Adrenal gland (tissue), 9 donors: ENCODE measurements at regions not wholly inside any gene's neighbourhood (a gene's known extent, or its start where the extent isn't known, plus 50 kb on each side); places are given as distances from the start of the nearest gene placed in this dataset.
"Not testable (repeated sequence)": the region's sequence is repeated elsewhere in the genome, so short reads cannot be mapped to it uniquely, and the experiment has no call there.

ENCODE experiments used
- DNase-seq, 7 donors: peaks; one replicate each; pipeline ENCODE4 v3.0.0-alpha.2; 2019 to 2020
- H3K27ac ChIP-seq, 5 donors: fragments of 200-600 bp; sonication (generic) in 4 of 5; 1 replicate in 3 of 5; 2 replicates in 2 of 5; pipeline versions ENCODE4 v1.5.1 to v1.8.0; 2016 to 2020; ENCODE audit warnings: mild to moderate bottlenecking in 1 of 5
- H3K27me3 ChIP-seq: fragments of 200-600 bp; 2 replicates; pipeline ENCODE4 v1.8.0; 2021
- H3K36me3 ChIP-seq, 2 donors: fragments of 200-600 bp; replicated peaks in 1 of 2; 1 replicate in 1 of 2; 2 replicates in 1 of 2; pipeline versions ENCODE4 v1.5.1 to v1.8.0; 2018 to 2022
- H3K4me1 ChIP-seq, 2 donors: fragments of 200-600 bp; replicated peaks in 1 of 2; 1 replicate in 1 of 2; 2 replicates in 1 of 2; pipeline versions ENCODE4 v1.5.1 to v1.8.0; 2018 to 2021
- H3K4me3 ChIP-seq, 4 donors: fragments of 200-600 bp; sonication (generic) in 3 of 4; one replicate each; pipeline ENCODE4 v1.5.1; 2016 to 2018
- H3K9me3 ChIP-seq, 3 donors: fragments of 200-600 bp; sonication (generic) in 1 of 3; replicated peaks in 1 of 3; 1 replicate in 2 of 3; 2 replicates in 1 of 3; pipeline versions ENCODE4 v1.5.1 to v1.8.0; 2016 to 2021
- CTCF ChIP-seq, 6 experiments: fragments of 450-650 bp in 4 of 6; fragments of 200-600 bp in 2 of 6; sonication (generic) in 1 of 6; IDR thresholded peaks; 1 replicate in 5 of 6; 2 replicates in 1 of 6; pipeline versions ENCODE4 v1.5.1 to v1.8.0; 2016 to 2021; ENCODE audit warnings: antibody characterized with exemption in 6 of 6, mild to moderate bottlenecking in 2 of 6, moderate library complexity in 1 of 6
- POLR2A ChIP-seq, 2 donors: fragments of 450-650 bp; IDR thresholded peaks; one replicate each; pipeline ENCODE4 v1.6.1; 2017; ENCODE audit warnings: antibody characterized with exemption in 2 of 2, mild to moderate bottlenecking in 2 of 2, moderate library complexity in 1 of 2
- WGBS, 4 donors: extraction: QIAGEN DNeasy Blood & Tissue Kit in 2 of 4; methylation state at CpG; one replicate each; pipeline versions ENCODE4 v1.1.5 to v1.1.7; 2013 to 2017; 5-methylcytosine and 5-hydroxymethylcytosine counted together
- intact Hi-C, 2 donors: fragments of 100-400 bp; cut with DNase I; formaldehyde crosslinking; loops; one replicate each; pipeline versions ENCODE4 v1.14.1 to v1.15.0; 2022 to 2023
- donor health status: healthy with polysubstance abuse.
- donor health status: Bipolar disorder and iron deficiency.
- donor health status: DM: yes; HTN: yes; CAD: no.
- donor health status: DM: no; HTN: no; CAD: no.
- donor health status: DM: no; HTN: no; CAD: no.

- H3K36me3 ChIP-seq = no peaks in the 10 kb centered on the region
- intact Hi-C loops = no loop called here
- H3K27me3 ChIP-seq = no peaks in the 10 kb centered on the region
- no peaks in the 10 kb centered on the region for H3K9me3 ChIP-seq
- 71 to 89% (median 79%) methylated on average over 4 to 9 of the region's 9 CpGs for WGBS, 4 donors
- no peak overlapping the region for H3K4me3 ChIP-seq
- H3K27ac ChIP-seq = no peak overlapping the region
- no peak for TF ChIP-seq POLR2A (IDR thresholded peaks at IDR 0.05)
- no peak for TF ChIP-seq CTCF (IDR thresholded peaks at IDR 0.05)
- H3K4me1 ChIP-seq = peaks cover 0 to 11% of the 10 kb centered on the region in 2 donors
- no peak for DNase-seq
These were observed 77.4 kb upstream of the SMURF2 start for GRCh38 chr17:64739316-64740058.

- Histone ChIP-seq H3K27ac (no peak overlapping the region), H3K36me3 (no peaks in the 10 kb centered on the region), H3K4me3 (no peak overlapping the region), H3K9me3 (no peaks in the 10 kb centered on the region), H3K4me1 (peaks cover 4 to 23% of the 10 kb centered on the region in 2 donors), H3K27me3 (no peaks in the 10 kb centered on the region)
- TF ChIP-seq CTCF (IDR thresholded peaks at IDR 0.05) (peak; percentile 49 to 72 (median 64)), POLR2A (IDR thresholded peaks at IDR 0.05) (no peak)
- DNase-seq = peak; percentile 43 to 78 (median 60)
- intact Hi-C loops = no loop called here
- 45 to 54% (median 49%) methylated on average over 8 of the region's 8 CpGs for WGBS, 4 donors
These were observed 74.8 kb upstream of the SMURF2 start for GRCh38 chr17:64736804-64737492.

DNA sequence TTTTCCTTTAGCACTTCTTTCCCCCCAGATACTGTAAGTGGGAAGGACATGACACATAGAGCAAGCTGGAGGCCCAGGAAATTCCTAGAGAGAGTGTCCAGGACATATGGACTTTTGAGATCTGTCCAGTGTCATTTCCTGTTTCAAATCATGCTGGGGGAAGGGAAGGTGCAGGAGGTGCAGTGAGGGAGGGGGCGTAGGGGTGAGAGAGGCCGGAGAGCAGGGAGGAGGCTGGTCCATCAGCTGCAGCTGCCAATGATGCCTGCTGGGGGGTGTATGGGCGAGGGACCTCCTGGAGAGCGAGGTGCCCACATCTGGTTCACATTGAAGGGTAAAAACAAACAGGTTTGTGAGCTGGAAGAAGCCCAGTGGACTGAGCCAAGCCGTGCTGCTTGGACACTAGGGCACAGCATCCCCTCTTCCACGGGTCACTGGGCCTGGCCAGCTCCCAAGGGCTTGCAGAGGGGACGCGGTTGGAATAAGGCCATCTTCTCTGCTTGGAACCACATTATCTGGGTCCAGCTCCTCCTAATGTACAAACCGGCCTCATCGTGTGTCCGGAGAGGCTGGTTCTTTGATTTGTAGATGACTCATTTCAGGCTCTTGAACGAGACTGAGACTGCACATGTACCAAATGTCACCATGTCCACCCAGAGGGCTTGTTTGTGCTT lies 70.4 kb upstream of the SMURF2 start:
- Histone ChIP-seq H3K36me3 (no peaks in the 10 kb centered on the region), H3K4me1 (peaks cover 15 to 23% of the 10 kb centered on the region in 2 donors), H3K27ac (peak overlapping the region in 3 of 5 donors; percentile 16 to 73 (median 54)), H3K9me3 (no peaks in the 10 kb centered on the region), H3K27me3 (no peaks in the 10 kb centered on the region), H3K4me3 (no peak overlapping the region)
- WGBS, 4 donors = 35 to 40% (median 38%) methylated on average over 9 to 12 of the region's 12 CpGs
- intact Hi-C loops = no loop called here
- DNase-seq = peak; percentile 40 to 80 (median 73)
- TF ChIP-seq POLR2A (IDR thresholded peaks at IDR 0.05) = no peak

DNA sequence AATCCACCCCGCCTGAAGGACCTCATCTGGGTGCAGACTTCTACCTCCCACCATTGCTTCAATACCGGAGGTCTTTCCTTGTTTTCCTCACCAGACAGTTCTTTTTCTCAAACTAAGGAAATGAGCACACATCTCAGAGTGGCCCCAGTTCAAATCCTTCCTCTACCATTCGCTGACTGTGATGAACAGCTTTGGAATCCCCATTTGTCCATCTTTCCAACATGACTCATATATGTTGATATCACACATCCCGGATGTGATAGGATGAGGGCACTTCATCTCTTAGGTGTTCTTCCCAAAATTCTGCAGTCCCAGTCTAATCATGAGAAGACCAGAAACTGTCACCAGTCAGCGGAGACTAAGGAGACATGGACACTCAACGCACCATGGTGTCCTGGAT lies 67.9 kb upstream of the SMURF2 start:
- peaks cover 15 to 28% of the 10 kb centered on the region in 2 donors for H3K4me1 ChIP-seq
- H3K9me3 ChIP-seq, intact Hi-C loops, H3K36me3 ChIP-seq, H3K4me3 ChIP-seq, H3K27me3 ChIP-seq, H3K27ac ChIP-seq: not testable (repeated sequence)
- peak in 2 of 7 donors; percentile 1 to 41 for DNase-seq
- WGBS, 4 donors = 83 to 90% (median 90%) methylated on average over 6 of the region's 6 CpGs

DNA sequence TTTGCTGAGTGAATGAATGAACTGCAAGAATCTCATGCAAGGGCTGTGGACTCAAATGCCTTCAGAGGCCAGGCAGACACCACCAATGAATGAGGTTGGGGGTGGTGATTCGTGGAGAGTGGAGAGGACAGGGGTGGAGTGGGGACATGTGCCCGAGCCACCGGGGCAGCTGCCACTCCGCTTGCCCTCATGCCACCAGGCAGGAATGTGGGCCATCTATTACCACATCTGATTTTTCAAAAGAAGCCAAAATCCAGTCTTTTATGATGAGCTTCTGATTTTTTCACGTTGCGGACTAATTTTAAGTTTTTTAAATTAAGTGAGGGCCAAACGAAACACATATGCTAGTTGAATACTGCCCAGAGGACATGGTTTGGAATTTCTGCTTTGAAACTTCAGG lies 67.1 kb upstream of the SMURF2 start:
- Histone ChIP-seq H3K4me3 (no peak overlapping the region), H3K27me3 (no peaks in the 10 kb centered on the region), H3K9me3 (no peaks in the 10 kb centered on the region), H3K4me1 (peaks cover 15 to 28% of the 10 kb centered on the region in 2 donors), H3K27ac (no peak overlapping the region), H3K36me3 (no peaks in the 10 kb centered on the region)
- intact Hi-C loops = loop anchor here in 1 of 2 donors (10.0 kb wide), 1 partner anchor 54 kb away; no protein-coding TSS in a partner anchor
- TF ChIP-seq CTCF (IDR thresholded peaks at IDR 0.05) = no peak
- TF ChIP-seq POLR2A (IDR thresholded peaks at IDR 0.05) = no peak
- DNase-seq = peak in 2 of 7 donors; percentile 7
- 91 to 94% (median 92%) methylated on average over 7 of the region's 7 CpGs for WGBS, 4 donors
